ENCODE measurements at regions not wholly inside any gene's neighbourhood (a gene's known extent, or its start where the extent isn't known, plus 50 kb on each side); places are given as distances from the start of the nearest gene placed in this dataset.

GRCh38 chr11:7849018-7849417 lies 52.3 kb upstream of the OR5P2 start:
- no peaks in the 10 kb centered on the region for H3K79me2 ChIP-seq (ENCODE audit: control insufficient read depth, insufficient read depth, low read length)
- DNase-seq (ENCODE audit: low read depth, low spot score) (no peak), FAIRE-seq (no peak)
- H3K4me2 ChIP-seq (ENCODE audit: control insufficient read depth, extremely low read depth, insufficient read depth, low read depth, low read length): no peak overlapping the region
- H3K36me3 ChIP-seq (ENCODE audit: control insufficient read depth in 2 of 2, extremely low read depth in 1 of 2, insufficient read depth in 2 of 2, low read length in 2 of 2): no peaks in the 10 kb centered on the region
- no peaks in the 10 kb centered on the region for H4K20me1 ChIP-seq (ENCODE audit: control insufficient read depth, extremely low read depth, insufficient read depth, low read length)
- H3K27me3 ChIP-seq (ENCODE audit: control insufficient read depth, extremely low read depth, insufficient read depth, low read length): no peaks in the 10 kb centered on the region
- no peaks in the 10 kb centered on the region for H3K9me3 ChIP-seq (ENCODE audit: control insufficient read depth, low read depth, low read length)
- H2AFZ ChIP-seq (ENCODE audit: control insufficient read depth, low read length): no peak overlapping the region
- H3K9me1 ChIP-seq (ENCODE audit: control insufficient read depth, extremely low read depth, insufficient read depth, low read length): no peaks in the 10 kb centered on the region
- dilution Hi-C loops (cut with MboI; ENCODE audit: extremely low pct_ligation_motif_present, low sequenced_read_pairs): no loop called here
- no peak for TF ChIP-seq CTCF (optimal IDR thresholded peaks at IDR 0.05 in 1 of 3, IDR thresholded peaks at IDR 0.05 in 1 of 3, conservative IDR thresholded peaks at IDR 0.05 in 1 of 3; ENCODE audit: extremely low read depth in 1 of 3, insufficient read depth in 2 of 3, low read length in 3 of 3)
- no peak for TF ChIP-seq EZH2 (IDR thresholded peaks at IDR 0.05; ENCODE audit: low read length)
- H3K27ac ChIP-seq (ENCODE audit: control insufficient read depth, insufficient read depth, low read length): no peak overlapping the region
- no peak overlapping the region for H3K4me3 ChIP-seq (ENCODE audit: control insufficient read depth in 2 of 3, extremely low read depth in 1 of 3, insufficient read depth in 2 of 3, low read depth in 1 of 3, low read length in 3 of 3)
- H3K4me1 ChIP-seq (ENCODE audit: control insufficient read depth, extremely low read depth, insufficient read depth, low read length): no peaks in the 10 kb centered on the region
- H3K9ac ChIP-seq (ENCODE audit: control insufficient read depth, extremely low read depth, insufficient read depth, low read length): no peak overlapping the region

Measured in keratinocyte (primary cell).